Retina (tissue), 1 donor: ENCODE measurements at regions not wholly inside any gene's neighbourhood (a gene's known extent, or its start where the extent isn't known, plus 50 kb on each side); places are given as distances from the start of the nearest gene placed in this dataset.

Experiments used
- DNase-seq: peaks from one replicate; pipeline ENCODE4 v3.0.0-alpha.2; 2016

GRCh38 chr2:151083856-151084795 lies 177.5 kb downstream of the RBM43 start:
- DNase-seq, result no peak

- no peak for DNase-seq
Observed at GRCh38 chr2:151078889-151079288, 182.8 kb downstream of the RBM43 start.

DNA sequence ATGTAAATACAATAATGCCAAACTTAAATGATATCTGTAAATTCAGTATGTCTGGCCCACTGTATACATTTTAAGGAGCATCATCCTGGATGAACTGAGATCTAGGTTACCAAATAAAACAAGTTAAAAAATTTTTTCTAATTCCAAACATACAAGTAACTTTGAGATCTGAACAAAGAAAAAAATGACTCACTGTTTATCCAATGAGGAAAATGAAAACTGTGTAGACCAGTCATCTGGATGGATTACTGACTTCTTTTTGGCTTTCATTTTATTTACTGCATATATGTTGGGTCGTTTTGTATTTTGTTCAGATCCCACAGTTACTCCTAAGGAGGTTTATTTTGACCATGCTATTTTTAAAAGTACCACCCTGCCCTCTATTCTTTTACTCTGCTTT lies 189.8 kb downstream of the RBM43 start:
- DNase-seq, result no peak

GRCh38 chr2:151071382-151071781 lies 190.3 kb downstream of the RBM43 start:
- peak; percentile 8 for DNase-seq

DNA sequence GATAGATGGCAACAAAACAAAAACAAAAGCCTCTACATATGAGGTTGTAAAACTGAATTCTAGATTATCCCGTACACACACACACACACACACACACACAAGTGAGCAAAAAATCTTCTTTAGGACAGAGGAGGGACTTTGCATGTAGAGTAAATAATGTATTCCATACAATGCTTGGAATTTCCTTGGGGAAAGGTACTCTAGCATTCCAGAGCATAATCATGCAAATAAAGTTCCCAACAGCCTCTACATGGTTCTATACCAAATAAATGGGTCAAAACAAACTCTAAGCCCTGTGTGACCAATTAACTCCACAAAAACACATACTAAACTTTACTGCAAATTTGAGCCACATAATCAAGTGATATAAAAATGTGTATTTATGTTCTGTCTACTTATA lies 191.4 kb downstream of the RBM43 start:
- no peak for DNase-seq

DNA sequence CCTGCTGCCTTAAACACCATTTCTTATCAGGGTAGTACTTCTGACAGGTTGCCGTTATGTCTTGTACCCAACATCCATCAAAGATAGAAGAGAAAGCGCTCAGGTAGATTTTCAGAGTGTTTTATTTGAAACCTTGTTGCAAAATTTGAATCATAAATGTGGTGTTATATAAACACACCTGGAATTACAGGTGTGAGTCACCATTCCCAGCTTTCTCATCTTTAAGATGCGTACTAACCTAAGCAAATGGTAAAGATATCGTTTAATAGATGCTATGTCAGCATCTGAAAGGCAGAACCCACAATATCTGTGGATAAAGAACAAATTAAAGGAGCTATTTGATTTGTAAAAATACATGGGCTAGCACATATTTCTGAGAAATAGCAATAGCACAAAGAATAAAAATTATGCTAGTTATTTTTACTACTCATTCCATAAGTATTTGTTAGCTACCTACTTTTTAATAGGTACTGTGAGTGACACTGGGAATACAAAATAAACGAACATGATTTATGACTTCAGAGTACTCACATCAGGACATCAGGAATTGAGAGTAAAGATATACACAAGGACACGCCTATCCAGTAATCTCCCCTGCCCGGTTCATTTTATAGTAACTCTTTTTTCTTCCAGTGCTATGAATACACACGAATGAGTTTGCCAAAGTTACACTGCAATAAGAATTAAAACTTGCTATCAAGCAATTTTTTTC lies 193.8 kb downstream of the RBM43 start:
- DNase-seq, result no peak

DNA sequence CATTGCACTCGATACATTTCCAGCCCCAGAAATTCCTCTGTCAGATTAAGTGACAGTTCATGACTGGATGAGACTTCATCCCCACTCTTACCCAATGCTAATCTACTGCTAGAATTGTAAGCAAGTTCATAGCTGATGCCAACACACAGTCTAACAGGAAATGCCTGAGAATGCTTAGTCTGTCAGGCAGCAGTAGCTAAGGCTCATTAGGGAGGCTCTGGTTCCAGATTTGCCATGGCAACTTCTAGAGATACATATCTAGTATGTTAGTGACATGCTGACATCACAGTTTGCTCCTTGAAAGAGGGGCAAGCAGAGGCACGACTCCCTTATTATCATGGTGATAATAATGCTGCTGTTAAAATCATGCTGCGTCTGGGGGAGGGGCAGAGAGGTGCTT lies 198.4 kb downstream of the RBM43 start:
- DNase-seq, result no peak

- no peak for DNase-seq
Observed at GRCh38 chr2:151060287-151060686, 201.4 kb downstream of the RBM43 start.

DNA sequence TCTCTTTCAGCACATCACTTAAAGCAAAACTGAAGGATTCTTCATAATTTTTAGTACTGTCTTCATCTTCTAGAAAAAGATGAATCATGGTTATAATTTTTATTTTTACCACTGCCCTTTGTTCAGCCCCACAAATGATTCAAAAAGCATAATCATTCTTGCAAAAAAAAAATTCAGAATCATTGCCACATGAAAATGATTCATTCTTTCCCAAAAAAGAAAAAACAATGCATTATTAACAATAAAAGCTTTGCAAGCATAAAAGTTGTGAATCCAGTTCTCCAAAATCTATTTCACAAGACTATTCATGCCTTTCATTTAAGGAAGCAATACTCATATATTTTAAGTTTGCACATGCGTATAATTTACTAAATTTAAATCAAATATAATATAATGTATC lies 204.8 kb downstream of the RBM43 start:
- no peak for DNase-seq

- no peak for DNase-seq
Observed at GRCh38 chr2:151053661-151053990, 208.0 kb downstream of the RBM43 start.

DNA sequence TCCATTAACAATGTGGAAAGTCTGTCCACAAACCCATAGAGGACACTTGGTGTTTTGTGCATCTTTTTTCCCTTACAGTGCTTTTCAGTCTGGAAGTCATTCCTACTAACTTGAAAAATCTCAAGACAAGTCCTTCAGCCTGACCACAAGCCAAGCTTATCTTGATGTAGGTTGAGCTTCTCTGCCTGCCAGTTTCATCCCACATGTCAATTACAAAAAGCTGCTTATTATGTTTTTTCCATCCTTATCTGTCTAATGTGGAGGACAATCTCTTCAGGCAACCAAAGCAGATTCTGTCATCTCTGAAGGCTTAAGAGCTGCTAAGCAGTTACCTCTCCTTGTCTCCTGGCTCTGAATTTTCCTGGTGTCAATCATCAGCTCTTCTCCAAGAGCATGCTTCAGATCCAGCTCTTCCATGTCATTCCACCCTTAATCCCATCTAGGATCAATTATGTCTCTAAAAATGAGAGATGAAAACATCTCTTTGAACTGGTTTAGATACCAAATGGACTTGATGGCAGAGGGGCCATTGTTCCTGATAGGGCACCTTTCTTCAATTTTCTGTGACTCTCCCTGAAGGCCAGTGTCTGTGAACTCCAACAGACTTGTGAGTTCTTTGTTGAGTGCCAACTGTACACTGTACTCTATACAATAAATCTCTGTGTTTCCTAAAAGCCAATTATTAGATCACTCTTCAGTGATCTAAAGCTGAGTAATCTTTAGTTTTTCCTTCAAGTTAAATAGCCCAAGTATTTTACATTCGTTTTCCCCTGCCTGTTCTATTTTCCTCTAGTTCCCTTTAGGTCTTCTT lies 208.6 kb downstream of the RBM43 start:
- no peak for DNase-seq

GRCh38 chr2:151051574-151052220 lies 210.0 kb downstream of the RBM43 start:
- no peak for DNase-seq

- DNase-seq, result no peak
Observed at GRCh38 chr2:151049746-151050145, 211.9 kb downstream of the RBM43 start.

DNA sequence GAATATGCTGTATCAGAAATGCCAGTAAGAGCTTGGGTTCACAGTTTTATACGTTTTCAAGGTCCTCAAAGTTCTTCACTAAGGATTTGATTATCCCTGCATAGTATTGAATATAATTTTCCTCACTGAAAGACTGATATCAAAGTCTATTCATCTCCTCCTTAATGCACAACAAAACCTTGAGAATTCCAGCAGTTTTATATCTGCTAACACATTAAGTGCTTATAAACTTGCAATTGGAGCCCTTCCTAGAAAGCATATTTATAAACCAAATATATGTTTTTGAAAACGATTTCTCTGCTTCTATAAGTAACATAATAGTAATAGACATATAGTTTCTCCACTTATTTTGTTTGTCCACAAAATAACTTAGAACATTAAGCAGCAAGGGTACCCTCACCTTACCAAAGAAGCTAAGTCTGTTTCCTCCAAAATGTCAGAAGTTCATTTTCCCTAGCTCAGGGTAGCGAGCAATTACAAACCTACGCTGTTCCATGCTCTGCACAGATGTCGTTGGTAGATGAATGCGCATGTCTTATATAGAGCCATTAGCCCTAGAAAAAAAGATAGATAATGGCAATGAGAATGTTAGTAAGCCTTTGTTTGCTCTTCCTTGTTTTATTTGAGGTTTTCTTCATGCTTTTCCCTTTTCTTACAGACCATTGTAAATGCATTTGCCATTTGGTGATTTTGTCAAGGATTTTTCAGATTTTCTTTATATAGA lies 213.2 kb downstream of the RBM43 start:
- no peak for DNase-seq

- no peak for DNase-seq
Observed at GRCh38 chr2:151043484-151043883, 218.2 kb downstream of the RBM43 start.

DNA sequence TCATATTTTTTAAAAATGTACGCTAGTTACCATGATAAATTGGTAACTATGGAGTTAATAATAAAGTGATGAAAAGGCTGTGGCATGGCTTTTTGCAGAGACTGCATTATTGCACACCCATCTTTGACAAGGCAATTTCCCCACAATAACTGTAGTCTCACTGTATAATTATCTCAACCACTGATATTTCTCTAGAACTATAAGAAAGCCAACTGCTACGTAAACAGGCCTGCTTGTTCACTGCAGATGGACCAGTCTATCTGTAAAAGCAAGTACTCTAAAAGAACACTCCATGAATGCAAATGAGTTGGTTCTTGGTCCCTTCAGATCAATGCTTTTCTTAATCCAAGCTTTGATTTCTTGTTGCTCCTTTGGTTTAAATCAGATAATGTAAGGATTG lies 218.7 kb downstream of the RBM43 start:
- no peak for DNase-seq

GRCh38 chr2:151040039-151040438 lies 221.6 kb downstream of the RBM43 start:
- no peak for DNase-seq

DNA sequence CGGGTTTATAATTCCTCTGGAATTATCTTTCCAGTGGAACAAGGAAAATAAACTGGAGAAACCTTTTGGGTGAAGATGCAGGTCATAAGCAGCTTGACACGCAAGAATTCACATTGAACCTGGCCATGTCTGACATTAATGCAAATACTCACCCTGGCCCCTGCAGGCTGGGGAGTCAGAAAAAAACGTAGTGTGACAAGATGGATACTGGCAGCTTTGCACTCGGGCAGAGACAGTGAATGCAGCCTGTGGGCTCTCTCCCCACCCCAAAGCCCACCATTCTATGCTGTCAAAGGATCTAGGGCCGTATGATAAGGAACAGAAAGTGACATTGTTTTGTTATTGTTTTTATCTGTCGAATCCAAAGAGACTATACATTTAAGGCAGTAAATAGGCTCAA lies 223.1 kb downstream of the RBM43 start:
- DNase-seq, result peak; percentile 78

DNA sequence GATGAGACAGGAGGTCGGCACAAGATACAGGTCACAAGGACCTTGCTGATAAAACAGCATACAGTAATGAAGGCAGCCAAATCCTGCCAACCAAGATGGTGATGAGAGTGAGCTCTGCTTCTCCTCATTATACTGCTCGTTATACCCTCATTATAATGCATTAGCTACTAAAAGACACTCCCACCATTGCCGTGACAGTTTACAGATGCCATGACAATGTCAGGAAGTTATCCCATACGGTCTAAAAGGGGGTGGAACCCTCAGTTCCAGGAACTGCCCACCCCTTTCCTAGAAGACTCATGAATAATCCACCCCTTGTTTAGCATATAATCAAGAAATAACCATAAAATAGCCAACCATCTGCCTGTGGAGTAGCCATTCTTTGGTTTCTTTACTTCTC lies 224.2 kb downstream of the RBM43 start:
- no peak for DNase-seq

DNA sequence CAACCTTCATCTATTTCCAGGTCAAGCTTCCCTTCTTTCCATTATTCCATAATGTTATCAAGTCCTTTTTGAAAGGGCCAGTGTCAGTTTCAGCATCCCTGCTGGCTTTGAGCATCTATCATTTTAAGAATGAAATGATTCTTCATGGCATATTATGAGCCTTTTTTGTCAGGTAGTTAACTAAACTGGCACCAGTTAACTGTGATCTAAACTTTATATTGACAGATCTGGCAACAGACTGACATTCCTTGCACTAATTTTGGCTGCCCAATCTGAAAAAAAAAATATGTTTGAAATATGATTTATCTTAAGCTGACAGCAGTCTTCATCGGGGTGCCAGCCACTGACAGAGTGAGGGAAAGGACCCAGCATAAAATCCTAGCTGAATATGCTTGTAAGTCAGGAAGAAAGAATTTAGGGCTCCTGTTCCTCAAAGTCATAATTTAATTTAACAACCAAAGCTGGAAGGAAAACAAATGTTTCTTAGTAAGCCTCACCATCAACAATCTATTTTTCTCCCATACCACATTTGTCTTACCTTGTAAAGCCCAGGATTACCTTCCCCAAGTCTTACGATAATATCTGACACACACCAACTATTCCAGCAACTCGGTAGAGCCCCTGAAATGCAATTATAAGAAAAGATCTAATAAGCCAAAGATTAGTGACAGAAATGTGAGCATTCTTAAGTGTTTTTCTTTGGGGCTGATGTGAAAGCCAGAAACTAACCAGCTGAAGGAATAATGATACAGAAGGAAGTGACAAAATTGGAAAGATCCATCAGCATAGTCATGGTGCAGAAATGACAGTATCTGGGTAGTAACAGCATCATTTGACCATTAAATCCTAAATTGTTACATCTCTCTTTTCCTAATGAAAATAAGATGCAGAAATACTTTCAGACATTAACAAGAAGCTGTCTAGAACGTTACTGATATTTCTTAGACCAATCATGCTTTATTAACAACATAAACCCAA lies 228.1 kb downstream of the RBM43 start:
- no peak for DNase-seq

DNA sequence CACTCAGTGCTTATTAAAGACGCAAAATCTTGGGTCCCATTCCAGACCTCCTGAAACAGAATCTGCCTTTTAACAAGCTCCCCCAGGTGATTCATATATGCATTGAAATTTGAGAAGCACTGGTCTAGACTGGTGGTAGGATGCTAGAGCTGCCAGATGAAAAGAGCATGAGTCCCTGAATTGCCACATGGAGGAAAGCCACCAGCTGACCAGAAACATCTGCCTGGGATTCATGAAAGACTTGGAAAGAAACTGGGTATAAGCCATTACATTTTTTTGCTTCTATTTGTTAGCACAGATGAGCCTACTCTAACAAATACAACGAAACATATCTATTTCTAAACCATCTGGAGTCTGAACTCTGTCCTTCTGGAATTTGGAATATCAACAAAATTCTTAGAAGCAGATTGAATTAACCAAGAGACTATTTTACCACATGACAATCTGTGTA lies 228.9 kb downstream of the RBM43 start:
- DNase-seq, result no peak
